ENCODE measurements at regions not wholly inside any gene's neighbourhood (a gene's known extent, or its start where the extent isn't known, plus 50 kb on each side); places are given as distances from the start of the nearest gene placed in this dataset.
"Not testable (repeated sequence)": the region's sequence is repeated elsewhere in the genome, so short reads cannot be mapped to it uniquely, and the experiment has no call there.

- DNase-seq = no peak
Observed at GRCh38 chrX:12060489-12061260, 77.6 kb upstream of the FRMPD4 start.

- no peak for DNase-seq
Observed at GRCh38 chrX:12065251-12065650, 73.0 kb upstream of the FRMPD4 start.

GRCh38 chrX:12076046-12076445 lies 62.2 kb upstream of the FRMPD4 start:
- no peak for DNase-seq

- DNase-seq = no peak
Observed at GRCh38 chrX:12080265-12080664, 58.0 kb upstream of the FRMPD4 start.

GRCh38 chrX:12082959-12083358 lies 55.3 kb upstream of the FRMPD4 start:
- not testable (repeated sequence) for DNase-seq

Data from stimulated activated CD4-positive, alpha-beta T cell treated with anti-CD3 and anti-CD28 coated beads, Interleukin-2, amount 100 ng/mL, for 48 hours (primary cell).